ENCODE measurements at regions not wholly inside any gene's neighbourhood (a gene's known extent, or its start where the extent isn't known, plus 50 kb on each side); places are given as distances from the start of the nearest gene placed in this dataset.

- no peak for DNase-seq
Measured at GRCh38 chr2:138105358-138105757, 141.1 kb downstream of the HNMT start.

DNA sequence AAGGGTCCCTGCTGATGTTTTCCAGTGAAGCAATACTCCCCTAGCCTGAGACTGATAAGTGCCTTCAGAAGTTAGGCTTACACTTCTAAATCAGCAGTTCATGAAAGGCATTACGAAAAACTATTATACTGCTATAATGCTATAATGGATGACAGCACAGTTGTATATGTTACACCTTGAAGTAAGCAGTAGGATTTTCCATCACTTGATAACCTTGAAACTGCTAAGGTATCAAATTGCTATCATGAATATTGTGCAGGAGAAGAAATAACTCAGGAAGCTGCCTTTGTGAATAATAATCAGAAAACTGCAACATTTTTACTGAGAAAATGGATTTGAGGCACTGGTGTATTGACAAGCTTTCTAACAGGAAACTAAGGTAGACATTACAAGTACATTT lies 142.3 kb downstream of the HNMT start:
- no peak for DNase-seq

GRCh38 chr2:138107288-138107687 lies 143.0 kb downstream of the HNMT start:
- DNase-seq: no peak

DNA sequence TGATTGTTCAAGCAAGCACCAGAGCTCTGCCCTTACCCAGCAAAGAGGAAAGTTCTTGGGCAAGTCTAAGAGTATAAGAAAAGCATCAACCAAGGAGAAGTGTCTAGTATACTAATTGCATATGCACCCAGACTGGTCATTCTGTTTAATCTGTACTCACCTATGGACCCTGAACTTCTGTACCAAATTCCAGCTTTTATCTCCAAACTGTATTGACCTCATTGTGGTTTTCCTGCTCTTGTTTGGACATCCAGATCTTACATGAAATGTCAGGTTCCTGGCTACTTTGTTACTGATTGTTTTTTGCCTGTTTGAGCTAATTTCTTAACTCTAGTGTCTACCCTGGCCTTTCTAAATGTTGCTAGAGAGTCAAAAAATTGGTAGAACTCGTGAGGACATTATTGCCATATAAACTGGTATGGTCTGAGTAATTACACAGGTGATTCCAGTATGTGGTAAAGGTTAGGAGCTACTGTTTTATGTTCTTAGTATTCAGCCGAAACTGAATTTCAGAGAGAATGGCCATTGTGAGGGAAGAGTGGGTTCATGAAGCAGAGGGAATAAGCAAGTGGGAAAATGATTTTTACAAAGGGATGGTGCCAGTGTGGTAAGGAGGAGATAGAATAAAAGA lies 146.3 kb downstream of the HNMT start:
- no peak for DNase-seq

GRCh38 chr2:138112536-138112935 lies 148.3 kb downstream of the HNMT start:
- peak; percentile 14 to 43 for DNase-seq

GRCh38 chr2:138113871-138114525 lies 149.7 kb downstream of the HNMT start:
- DNase-seq: no peak

GRCh38 chr2:138115666-138116065 lies 151.4 kb downstream of the HNMT start:
- DNase-seq: peak in 1 of 2 experiments; percentile 22

DNA sequence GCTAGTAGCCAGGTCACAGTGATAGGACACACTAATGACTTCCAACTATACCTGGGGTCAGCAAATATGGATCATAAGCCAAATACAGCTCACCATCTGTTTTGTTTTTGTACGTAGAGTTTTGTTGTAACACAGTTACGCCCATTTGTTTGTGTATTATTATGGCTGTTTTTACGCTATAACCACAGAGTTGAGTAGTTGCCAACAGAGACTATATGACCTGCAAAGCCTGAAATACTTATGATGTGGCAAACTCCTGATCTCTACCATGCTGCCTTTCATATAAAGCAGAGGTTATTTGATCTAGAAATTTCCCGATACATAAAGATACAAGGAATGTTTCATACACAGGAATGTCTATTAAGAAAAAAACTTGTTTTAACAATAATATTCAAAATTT lies 152.2 kb downstream of the HNMT start:
- no peak for DNase-seq

- peak in 1 of 2 experiments; percentile 4 for DNase-seq
Measured at GRCh38 chr2:138121666-138122661, 157.7 kb downstream of the HNMT start.

- DNase-seq: no peak
Measured at GRCh38 chr2:138122891-138123290, 158.6 kb downstream of the HNMT start.

DNA sequence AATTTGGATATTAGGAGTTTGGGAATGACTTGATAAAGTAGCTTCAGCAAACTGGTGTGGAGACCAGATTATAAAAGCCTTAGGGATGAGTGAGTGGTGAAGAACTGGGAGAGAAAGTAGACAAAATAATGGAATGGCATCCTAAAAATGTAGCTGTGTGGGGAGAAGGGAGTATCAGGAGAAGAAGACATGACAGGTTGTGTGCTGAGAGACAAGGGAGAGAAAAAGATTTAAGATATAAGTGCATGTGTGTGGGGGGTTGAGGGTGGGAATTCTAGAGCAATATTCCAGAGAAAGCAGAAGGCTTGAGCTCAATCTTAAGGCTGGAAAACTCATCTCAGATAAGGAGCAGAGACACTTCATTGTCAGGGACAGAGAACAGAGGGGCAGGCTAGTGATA lies 159.5 kb downstream of the HNMT start:
- no peak for DNase-seq

GRCh38 chr2:138124521-138124920 lies 160.2 kb downstream of the HNMT start:
- DNase-seq: no peak

GRCh38 chr2:138125306-138126288 lies 161.3 kb downstream of the HNMT start:
- DNase-seq: no peak

GRCh38 chr2:138132108-138132507 lies 167.8 kb downstream of the HNMT start:
- no peak for DNase-seq

- DNase-seq: no peak
Measured at GRCh38 chr2:138137949-138138348, 173.7 kb downstream of the HNMT start.

GRCh38 chr2:138147796-138148195 lies 183.5 kb downstream of the HNMT start:
- DNase-seq: peak in 1 of 2 experiments; percentile 10

DNA sequence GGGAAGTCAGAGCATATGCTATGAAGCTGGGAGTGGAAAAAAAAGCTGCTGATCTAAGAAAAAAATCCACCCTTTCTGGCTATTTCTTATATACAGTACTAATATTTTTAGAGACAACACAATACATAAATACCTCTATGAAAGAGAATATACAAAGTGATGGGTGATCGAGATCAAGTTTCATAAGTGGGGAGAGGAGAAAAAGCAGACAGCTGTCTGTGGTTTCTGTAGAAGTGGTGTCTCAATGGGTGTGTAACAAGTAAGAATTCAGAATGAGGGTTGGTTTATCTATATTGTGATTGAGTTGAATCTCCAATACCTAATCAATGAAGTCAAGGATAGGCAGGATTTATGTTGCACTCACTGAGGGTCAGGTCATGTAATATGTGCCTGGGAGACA lies 191.0 kb downstream of the HNMT start:
- DNase-seq: no peak

DNA sequence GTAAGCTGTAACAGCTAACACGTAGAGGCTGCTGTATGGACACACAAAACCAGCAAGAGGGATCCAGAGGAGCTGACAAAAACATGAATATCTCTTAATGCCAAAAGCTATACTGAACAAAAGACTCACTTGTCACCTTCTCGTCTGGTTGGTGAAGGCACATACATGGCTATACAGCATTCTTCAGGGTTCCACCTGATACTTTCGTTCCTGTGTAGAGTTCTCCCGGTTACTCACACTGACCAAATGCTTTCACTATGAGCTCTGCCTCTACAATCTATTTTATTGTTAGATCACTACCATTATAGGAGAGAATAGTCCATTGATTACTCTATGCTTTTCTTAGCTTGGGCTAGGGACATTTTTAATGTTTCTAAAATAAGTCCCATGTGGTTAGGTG lies 193.1 kb downstream of the HNMT start:
- no peak for DNase-seq

- DNase-seq: no peak
Measured at GRCh38 chr2:138170485-138170884, 206.2 kb downstream of the HNMT start.

DNA sequence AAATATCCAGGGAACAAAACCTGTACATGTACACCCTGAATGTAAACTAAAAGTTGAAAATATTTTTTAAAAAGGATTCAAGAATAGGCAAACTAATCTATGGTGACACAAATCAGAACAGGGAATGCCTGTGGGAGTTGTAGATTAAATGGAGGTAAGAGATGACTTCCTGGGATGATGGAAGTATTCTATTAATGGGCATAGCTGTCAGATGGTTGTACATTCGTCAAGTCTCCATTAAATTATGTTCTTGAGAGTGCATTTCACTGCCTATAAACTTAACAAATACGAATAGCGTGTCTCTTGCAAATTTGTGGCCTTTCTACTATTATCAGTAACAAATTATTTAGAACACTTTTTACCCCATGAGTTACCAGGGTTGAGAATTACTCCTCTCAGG lies 207.0 kb downstream of the HNMT start:
- DNase-seq: no peak

- DNase-seq: no peak
Measured at GRCh38 chr2:138175066-138175465, 210.8 kb downstream of the HNMT start.

GRCh38 chr2:138176862-138177439 lies 212.7 kb downstream of the HNMT start:
- no peak for DNase-seq
